PFSK-1 (cell line): ENCODE measurements at regions not wholly inside any gene's neighbourhood (a gene's known extent, or its start where the extent isn't known, plus 50 kb on each side); places are given as distances from the start of the nearest gene placed in this dataset.

Experiments used
- POLR2AphosphoS5 ChIP-seq: IDR thresholded peaks from 2 replicates; pipeline ENCODE4 v1.6.1; 2012; ENCODE audit warnings: low read depth, mild to moderate bottlenecking, control low read depth, low read length, moderate library complexity
- TF ChIP-seq, protein P1 (sequence below), 2 experiments: IDR thresholded peaks; 2 replicates each; pipeline versions ENCODE4 v1.6.1 to v1.8.0; 2011 to 2012; ENCODE audit warnings: low read depth in 2 of 2, low read length in 2 of 2, control low read depth in 1 of 2, inconsistent platforms in 1 of 2, mild to moderate bottlenecking in 1 of 2, moderate library complexity in 1 of 2; ENCODE audit not compliant: insufficient read depth in 1 of 2

DNA sequence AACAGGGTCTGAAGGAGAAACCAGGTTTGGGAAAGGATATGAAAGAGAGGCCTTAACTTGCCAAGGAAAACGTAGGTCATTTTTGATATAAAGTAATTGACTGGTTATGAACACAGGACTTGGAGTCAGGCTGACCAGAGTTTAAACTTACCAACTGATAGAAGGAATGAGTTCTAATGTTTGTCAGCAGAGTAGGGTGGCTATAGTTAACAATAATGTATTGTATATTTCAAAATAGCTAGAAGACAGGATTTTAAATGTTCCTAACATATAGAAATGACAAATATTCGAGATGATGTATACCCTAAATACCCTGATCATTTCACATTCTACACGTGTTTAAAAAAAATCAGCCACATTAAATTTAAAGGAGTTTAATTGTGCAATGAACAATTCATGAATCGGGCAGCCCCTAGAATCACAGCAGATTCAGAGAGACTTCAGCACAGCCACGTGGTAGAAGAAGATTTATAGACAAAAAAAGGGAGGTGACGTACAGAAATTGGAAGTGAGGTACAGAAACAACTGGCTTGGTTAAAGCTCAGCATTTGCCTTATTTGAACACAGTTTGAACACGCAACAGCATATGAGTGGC is 52.5 kb upstream of the PLEKHG7 start:
- TF ChIP-seq, protein P1, sequence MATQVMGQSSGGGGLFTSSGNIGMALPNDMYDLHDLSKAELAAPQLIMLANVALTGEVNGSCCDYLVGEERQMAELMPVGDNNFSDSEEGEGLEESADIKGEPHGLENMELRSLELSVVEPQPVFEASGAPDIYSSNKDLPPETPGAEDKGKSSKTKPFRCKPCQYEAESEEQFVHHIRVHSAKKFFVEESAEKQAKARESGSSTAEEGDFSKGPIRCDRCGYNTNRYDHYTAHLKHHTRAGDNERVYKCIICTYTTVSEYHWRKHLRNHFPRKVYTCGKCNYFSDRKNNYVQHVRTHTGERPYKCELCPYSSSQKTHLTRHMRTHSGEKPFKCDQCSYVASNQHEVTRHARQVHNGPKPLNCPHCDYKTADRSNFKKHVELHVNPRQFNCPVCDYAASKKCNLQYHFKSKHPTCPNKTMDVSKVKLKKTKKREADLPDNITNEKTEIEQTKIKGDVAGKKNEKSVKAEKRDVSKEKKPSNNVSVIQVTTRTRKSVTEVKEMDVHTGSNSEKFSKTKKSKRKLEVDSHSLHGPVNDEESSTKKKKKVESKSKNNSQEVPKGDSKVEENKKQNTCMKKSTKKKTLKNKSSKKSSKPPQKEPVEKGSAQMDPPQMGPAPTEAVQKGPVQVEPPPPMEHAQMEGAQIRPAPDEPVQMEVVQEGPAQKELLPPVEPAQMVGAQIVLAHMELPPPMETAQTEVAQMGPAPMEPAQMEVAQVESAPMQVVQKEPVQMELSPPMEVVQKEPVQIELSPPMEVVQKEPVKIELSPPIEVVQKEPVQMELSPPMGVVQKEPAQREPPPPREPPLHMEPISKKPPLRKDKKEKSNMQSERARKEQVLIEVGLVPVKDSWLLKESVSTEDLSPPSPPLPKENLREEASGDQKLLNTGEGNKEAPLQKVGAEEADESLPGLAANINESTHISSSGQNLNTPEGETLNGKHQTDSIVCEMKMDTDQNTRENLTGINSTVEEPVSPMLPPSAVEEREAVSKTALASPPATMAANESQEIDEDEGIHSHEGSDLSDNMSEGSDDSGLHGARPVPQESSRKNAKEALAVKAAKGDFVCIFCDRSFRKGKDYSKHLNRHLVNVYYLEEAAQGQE (IDR thresholded peaks at IDR 0.05; ENCODE audit: insufficient read depth in 1 of 2, low read depth in 2 of 2, low read length in 2 of 2): no peak
- no peak for TF ChIP-seq POLR2AphosphoS5
